Brain pericyte (primary cell): ENCODE measurements at regions not wholly inside any gene's neighbourhood (a gene's known extent, or its start where the extent isn't known, plus 50 kb on each side); places are given as distances from the start of the nearest gene placed in this dataset.

Experiments
- DNase-seq: peaks from one replicate; pipeline ENCODE4 v3.0.0-alpha.2; 2012; ENCODE audit warnings: low read depth, low spot score

GRCh38 chr20:21839982-21840381, 134.5 kb downstream of the PAX1 start:
- DNase-seq = no peak

GRCh38 chr20:21836346-21836745, 130.9 kb downstream of the PAX1 start:
- no peak for DNase-seq

DNA sequence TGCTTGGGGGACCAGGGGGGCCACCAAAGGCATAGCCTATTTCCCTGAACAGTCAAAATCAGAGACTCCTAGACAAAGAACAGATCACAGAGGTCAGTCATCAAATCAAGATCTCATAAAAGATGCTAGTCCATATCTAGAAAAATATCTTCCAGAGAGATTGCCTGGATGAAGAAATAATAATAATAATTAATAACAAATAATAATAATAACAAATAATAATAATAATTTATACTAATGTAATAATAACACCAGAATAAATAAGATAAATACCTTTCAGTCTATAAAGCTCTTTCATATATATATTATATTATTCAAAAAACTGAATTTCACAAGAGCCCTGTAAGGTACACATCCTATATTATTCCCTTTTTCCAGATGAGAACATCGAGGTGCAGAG, 129.6 kb downstream of the PAX1 start:
- no peak for DNase-seq

GRCh38 chr20:21832442-21833385, 127.2 kb downstream of the PAX1 start:
- no peak for DNase-seq

DNA sequence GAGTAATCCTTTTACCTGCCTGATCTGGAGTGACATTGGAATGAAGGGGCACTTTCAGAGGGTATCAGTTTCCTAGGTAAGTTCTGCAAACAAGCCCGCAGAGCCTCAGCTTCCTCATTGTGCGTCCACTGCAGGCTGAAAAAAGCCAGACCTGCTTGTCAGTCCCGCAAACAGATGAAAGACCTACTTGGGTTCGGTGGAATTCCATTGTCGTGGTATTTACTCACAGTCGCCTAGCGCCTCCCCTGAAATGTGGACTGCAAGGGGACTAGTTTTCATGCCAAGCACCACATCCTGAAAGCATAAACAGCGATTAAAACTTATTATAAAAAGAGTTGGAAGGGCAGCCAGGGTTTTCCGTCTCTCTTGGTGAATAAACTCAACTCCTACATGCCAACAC, 121.5 kb downstream of the PAX1 start:
- no peak for DNase-seq

DNA sequence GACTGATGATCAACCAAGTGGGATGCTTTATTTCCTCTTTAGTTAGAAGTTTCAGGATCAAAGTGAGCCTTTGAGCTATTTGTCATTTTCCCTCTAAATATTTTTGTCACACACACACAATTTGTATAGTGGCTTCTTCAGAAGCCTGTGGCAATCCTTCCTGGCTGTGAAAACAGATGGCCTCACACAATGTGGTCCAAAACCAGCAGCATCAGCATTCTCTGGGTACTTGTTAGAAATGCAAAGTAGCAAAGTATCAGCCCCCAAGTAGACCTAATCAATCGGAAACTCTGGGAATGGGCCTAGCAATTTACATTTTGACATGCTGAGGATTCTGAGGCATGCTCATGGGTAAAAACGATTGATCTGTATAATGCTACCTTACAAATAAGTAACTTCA, 115.9 kb downstream of the PAX1 start:
- no peak for DNase-seq

- no peak for DNase-seq
Observed at GRCh38 chr20:21820688-21821087, 115.2 kb downstream of the PAX1 start.

GRCh38 chr20:21820045-21820444, 114.6 kb downstream of the PAX1 start:
- no peak for DNase-seq

GRCh38 chr20:21812379-21812778, 106.9 kb downstream of the PAX1 start:
- DNase-seq = no peak

DNA sequence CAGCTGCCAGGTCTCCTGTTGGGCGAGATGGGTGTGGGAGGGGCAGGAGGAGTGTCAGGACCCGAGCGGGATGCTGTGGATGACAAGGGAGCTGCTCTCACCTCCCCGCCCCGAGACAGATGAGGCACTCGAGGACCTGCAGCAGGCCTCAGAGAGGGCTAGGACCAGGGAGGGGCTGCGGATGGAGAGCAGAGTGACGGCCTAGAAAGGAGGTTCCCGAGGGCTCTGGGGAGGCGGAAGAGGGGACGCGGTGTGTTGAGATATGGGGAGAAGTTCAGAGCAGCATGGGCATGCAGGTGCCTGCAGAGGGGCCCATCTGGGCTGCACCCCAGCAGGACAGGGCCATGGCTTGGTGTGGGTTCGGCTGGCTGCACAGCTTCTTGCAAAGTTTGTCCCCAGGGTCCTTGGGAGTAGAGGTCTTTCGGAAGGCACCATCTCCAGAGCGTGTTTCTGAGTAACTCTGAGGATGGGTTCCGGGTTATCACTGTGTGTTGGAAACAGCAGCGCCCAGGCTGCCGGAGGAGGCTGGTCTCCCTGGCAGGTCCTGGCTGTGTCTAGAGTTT, 104.6 kb downstream of the PAX1 start:
- DNase-seq = no peak

DNA sequence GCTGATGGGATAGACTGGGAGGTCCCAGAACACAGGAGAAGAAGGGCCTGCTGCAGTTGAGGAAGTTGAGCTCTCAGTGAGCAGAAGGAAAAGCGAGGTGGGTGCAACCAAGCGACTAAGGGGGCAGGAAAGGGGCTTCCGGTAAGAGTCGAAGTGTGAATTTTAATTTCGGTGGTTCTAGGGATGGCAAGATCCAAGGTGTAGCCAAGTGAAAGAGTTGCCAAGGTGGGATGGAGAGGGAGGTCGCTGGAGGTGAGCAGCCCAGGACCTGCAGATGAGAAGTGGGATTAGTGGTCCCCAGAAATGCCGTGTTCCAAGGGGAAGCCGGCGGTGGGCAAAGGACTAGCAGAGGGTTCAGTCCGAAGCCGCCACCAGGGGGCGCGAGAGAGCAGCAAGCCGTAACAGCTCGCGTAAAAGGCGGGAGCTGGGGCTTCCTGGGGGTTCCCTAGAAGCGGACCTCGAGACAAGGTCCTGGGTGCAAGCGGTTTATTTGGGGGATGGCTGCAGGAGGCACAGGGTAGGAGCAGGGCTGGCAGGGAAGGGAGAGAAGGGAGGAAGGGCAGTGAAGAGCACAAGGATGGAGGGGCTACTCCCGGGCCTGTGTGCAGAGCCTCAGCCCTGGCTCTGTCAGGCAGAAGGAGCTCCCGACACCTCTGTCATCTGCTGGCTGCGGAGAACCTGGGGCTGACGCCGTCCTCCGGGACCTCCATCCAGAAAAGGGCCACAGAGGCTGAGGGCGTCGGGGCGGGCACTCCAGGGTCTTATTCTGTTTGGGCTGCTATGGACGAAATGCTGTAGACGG, 103.6 kb downstream of the PAX1 start:
- no peak for DNase-seq

- DNase-seq = no peak
Observed at GRCh38 chr20:21808139-21808538, 102.7 kb downstream of the PAX1 start.

DNA sequence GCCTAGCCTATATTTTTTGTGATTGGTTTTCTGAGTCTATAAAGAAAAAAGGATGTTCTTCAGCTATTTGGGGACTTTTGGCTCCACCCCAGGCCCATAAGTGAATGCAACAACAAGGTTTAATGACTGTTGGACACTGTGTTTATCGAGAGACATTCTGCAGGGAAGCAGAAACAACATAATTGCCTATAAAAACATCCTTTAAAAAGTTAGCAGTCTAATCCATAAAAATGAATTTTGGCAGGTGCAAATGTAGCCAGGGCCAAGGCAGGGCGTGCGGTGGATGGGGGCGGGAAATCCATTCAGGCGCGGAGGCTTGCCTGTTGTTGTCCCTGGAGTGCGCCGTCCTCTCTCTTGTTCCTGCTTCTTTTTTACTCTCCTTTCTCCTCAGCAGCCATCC, 99.3 kb downstream of the PAX1 start:
- no peak for DNase-seq

- no peak for DNase-seq
Observed at GRCh38 chr20:21801193-21801592, 95.7 kb downstream of the PAX1 start.

DNA sequence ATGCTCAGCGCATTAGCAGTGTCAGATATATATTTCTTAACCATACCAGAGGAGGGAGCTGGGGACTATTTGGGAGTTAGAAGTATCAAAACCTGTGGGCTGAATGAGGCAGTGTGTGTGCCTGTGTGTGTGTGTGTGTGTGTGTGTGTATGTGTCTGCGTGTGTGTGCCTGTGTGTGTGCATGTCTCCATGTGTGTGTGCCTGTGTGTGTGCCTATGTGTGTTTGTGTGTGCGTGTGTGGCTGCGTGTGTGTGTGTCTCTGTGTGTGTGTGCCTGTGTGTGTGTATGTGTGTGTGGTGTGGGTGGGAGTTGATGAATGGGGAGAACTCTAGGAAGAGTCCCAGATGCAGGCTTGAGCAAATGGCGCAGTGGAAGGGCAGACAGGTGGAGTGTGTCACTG, 92.9 kb downstream of the PAX1 start:
- no peak for DNase-seq

DNA sequence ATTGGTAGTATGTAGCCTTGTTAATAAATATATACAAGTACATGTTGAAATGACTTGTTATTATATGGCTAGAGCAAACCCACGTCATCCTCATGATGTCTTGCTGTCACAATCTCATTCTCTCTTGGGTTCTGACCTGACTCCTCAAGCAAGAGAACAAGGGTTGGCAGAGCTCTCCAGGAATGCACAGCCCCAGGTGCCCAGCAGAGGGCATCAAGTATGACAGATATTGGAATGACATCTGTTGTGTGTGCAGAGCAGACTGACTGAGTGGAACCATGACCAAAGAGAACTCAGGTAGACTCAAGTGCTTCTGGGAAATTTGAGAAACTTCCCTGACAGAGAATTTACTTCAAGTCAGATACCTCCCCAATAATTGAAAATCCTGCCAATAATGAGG, 90.6 kb downstream of the PAX1 start:
- no peak for DNase-seq

DNA sequence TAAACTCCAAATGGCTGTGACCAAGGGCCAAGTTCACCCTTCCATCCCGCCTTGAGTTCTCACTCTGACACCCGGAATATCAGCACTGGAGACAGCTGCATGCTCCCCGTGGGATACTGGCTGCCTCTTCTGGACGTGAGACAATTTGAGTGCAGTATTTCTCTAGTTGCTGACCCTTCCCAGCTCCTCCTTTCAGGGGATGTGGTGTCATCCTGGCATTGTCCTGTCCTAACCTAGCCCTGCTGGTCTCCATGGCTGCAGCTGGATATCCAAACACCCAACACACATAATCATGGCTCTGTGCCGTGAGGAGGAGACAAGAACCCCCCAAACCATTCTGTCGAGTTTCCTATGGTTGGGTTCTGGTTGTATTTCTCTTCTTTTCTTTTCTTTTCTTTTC, 82.6 kb downstream of the PAX1 start:
- DNase-seq = no peak

DNA sequence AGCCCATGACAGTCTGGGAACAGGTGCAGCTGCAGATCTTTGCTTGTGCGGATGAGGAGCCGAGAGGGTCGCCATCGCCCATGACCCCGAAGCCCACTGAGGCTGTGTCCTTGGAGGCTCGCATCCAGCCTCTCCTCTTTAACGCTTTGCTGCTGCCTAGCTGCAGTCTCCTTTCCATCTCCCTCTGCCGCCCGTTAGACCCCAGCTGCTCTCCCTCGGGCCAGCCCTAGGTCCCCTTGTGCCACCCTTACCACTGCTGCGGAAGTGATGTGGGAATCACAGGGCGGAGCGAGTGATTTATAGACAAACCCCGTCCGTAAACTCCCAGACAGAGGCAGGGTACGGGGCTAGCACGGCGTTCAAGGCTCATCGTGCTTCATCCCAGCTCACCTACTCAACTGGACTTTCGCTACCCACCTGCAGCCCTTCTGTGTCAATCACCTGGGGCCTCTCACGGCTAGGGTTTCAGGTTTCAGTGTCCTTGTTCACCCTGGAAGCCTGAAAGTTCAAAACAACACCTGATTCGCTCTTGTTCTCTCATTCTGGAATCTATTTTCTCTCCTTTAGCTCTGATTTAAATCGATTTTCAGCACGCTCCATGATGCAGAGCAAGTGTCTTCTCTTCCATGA, 76.1 kb downstream of the PAX1 start:
- DNase-seq = no peak

DNA sequence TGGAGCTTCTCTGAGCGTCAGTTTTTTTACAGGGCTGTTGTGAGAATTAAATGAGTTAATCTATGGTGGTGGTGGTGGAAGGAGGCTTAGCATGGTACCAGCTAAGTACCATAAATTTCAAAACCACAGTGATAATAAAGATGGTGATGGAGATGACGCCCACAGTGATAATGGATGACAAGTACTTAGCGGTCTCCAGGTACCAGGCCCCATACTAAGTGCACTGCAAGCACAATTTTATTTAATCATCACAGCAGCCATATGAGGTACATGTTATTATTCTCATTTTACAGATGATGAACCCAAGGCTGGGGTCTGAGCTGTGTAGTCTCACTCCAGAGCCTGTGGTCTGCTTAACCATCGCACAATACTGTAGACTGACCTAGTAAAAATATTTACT, 75.1 kb downstream of the PAX1 start:
- DNase-seq = no peak
